ENCODE measurements at regions not wholly inside any gene's neighbourhood (a gene's known extent, or its start where the extent isn't known, plus 50 kb on each side); places are given as distances from the start of the nearest gene placed in this dataset.
"Not testable (repeated sequence)": the region's sequence is repeated elsewhere in the genome, so short reads cannot be mapped to it uniquely, and the experiment has no call there.

DNA sequence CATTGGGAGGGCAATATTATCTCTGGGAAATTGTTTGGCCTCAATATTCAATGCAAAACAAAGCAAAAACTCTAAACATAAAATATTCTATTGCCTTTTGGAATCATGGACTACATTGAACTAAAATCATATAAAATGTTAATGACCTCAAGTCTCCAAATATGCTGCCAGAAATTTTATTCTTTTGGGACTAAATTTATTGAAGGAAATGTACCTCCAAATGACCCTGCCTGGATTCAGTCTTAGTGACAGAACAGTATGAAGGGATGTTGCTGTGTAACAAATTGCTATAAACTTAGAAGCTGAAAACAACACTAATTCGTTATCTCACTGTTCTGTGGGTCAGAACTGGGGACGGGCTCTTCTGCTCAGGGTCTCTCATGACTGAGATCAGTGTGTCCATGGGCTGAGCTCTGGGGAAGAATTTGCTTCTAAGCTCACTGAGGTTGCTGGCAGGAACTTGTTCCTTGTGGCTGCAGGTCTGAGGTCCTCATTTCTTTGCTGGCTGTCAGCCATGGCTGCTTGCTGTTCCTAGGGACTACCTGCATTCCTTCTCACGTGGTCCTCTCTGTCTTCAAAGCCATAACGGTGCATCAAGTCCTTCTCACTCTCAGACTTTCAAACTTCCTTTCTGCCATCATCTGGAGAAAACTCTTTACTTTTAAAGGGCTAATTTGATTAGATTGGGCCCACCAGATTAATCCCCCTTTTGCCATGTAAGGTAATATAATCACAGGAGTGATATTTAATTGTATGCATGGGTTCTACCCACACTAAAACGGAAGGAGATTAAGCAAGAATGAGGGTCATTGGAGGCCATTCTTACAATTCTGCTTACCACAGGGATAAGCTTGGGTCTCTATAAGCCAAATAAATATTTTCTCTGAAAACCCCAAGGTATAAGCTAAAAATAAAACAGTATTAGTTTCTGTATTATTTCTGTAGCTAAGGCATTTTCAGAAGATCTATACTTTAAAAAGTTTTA, 149.0 kb downstream of the ADCYAP1 start:
- WGBS, 2 experiments, result 80 to 83% methylated on average over 4 to 5 of the region's 5 CpGs
- H3K4me3 ChIP-seq (ENCODE audit: insufficient read depth, low read depth, low read length), result no peak overlapping the region

DNA sequence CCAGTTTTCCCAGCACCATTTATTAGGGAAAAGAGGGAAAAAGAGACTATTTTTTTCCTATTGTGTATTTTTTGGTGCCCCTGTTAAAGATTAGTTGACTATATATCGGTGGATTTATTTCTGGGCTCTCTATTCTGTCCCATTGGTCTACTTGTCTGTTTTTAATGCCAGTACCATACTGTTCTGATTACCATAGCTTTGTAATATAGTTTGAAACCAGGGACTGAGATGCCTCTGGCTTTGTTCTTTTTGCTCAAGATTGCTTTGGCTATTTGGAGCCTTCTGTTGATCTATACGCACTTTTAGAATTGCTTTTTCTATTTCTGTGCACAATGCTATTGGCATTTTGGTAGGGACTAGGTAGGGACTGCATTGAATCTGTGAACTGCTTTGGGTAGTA, 151.7 kb downstream of the ADCYAP1 start:
- Histone ChIP-seq H3K27me3 (ENCODE audit: control insufficient read depth, insufficient read depth, low read length, poor library complexity, severe bottlenecking) (no peaks in the 10 kb centered on the region), H3K9me3 (ENCODE audit: control insufficient read depth, low read length) (peaks cover 3% of the 10 kb centered on the region), H3K27ac (ENCODE audit: insufficient read depth, low read depth, low read length, poor library complexity, severe bottlenecking) (no peak overlapping the region), H3K4me1 (ENCODE audit: control insufficient read depth, insufficient read depth, low read length) (no peaks in the 10 kb centered on the region), H3K4me3 (ENCODE audit: insufficient read depth, low read depth, low read length) (no peak overlapping the region), H3K36me3 (ENCODE audit: control insufficient read depth, insufficient read depth, low read length) (no peaks in the 10 kb centered on the region)
- 89 to 98% methylated on average over 2 of the region's 2 CpGs for WGBS, 2 experiments

More for the DNA sequence above, 149.0 kb downstream of the ADCYAP1 start:
- Histone ChIP-seq H3K27ac (ENCODE audit: insufficient read depth, low read depth, low read length, poor library complexity, severe bottlenecking) (no peak overlapping the region), H3K27me3 (ENCODE audit: control insufficient read depth, insufficient read depth, low read length, poor library complexity, severe bottlenecking) (no peaks in the 10 kb centered on the region), H3K4me1 (ENCODE audit: control insufficient read depth, insufficient read depth, low read length) (no peaks in the 10 kb centered on the region), H3K36me3 (ENCODE audit: control insufficient read depth, insufficient read depth, low read length) (no peaks in the 10 kb centered on the region), H3K9me3 (ENCODE audit: control insufficient read depth, low read length) (peaks cover 3% of the 10 kb centered on the region)

DNA sequence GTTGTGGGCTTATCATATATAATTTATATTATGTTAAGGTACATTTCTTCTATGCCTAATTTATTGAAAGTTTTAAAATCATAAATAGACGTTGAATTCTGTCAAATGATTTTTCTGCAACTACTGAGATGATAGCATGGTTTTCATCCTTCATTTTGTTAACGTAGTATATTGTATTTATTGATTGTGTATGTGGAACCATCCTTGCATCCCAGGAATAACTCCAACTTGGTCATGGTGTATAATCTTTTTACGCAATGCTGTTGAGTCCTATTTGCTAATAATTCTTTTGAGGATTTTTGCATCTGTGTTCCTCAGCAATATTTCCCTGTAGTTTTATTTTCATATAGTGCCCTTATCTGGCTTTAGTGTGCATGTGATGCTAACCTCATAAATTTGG, 152.7 kb downstream of the ADCYAP1 start:
- Histone ChIP-seq H3K27me3 (ENCODE audit: control insufficient read depth, insufficient read depth, low read length, poor library complexity, severe bottlenecking) (no peaks in the 10 kb centered on the region), H3K4me3 (ENCODE audit: insufficient read depth, low read depth, low read length) (no peak overlapping the region), H3K36me3 (ENCODE audit: control insufficient read depth, insufficient read depth, low read length) (no peaks in the 10 kb centered on the region), H3K4me1 (ENCODE audit: control insufficient read depth, insufficient read depth, low read length) (no peaks in the 10 kb centered on the region), H3K9me3 (ENCODE audit: control insufficient read depth, low read length) (peaks cover 3% of the 10 kb centered on the region), H3K27ac (ENCODE audit: insufficient read depth, low read depth, low read length, poor library complexity, severe bottlenecking) (no peak overlapping the region)
- WGBS, 2 experiments, result 77 to 96% methylated on average over 2 to 3 of the region's 3 CpGs

DNA sequence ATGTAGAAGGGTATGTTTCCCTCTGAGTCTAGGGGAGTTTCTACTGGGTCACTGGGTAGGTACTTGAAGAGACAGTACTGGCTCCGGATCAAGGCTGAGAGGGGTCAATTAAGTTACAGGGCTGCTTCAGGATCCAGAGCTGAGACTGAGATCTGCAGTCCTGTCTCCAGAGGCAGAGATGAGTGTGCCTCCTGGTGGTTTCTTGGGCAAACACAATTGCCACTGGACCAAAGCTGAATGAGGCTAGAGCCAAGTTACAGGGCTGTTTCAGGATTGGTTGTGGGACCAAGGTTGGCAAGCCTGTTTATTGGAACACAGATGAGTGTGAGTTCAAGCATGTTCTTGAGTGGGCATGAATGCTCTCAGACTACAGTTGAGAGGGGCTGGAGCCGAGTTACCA, 157.9 kb downstream of the ADCYAP1 start:
- H3K27me3 ChIP-seq (ENCODE audit: control insufficient read depth, insufficient read depth, low read length, poor library complexity, severe bottlenecking), result no peaks in the 10 kb centered on the region
- no peaks in the 10 kb centered on the region for H3K36me3 ChIP-seq (ENCODE audit: control insufficient read depth, insufficient read depth, low read length)
- no peaks in the 10 kb centered on the region for H3K4me1 ChIP-seq (ENCODE audit: control insufficient read depth, insufficient read depth, low read length)
- no peak overlapping the region for H3K27ac ChIP-seq (ENCODE audit: insufficient read depth, low read depth, low read length, poor library complexity, severe bottlenecking)
- no peaks in the 10 kb centered on the region for H3K9me3 ChIP-seq (ENCODE audit: control insufficient read depth, low read length)
- H3K4me3 ChIP-seq (ENCODE audit: insufficient read depth, low read depth, low read length), result no peak overlapping the region
- WGBS, 2 experiments, result 90 to 96% methylated on average over 2 of the region's 2 CpGs

DNA sequence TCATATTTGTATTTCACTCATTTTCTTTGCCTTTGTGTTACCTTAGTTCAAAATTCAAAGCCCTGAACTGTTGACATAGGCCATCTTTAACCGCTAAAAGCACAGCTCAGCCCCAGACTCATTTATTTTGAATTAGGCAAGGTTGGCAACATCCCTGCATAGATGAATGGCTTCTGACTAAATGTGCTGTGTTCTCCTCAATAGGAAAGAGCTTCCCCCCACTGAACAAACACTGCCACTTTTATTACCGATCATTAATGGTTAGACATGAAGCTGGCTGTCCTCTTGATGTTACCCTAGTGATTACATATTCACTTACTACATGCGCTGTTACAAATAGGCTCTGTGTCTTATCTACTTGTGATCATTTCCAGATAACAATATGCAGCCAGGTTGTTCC, 170.7 kb downstream of the ADCYAP1 start:
- Histone ChIP-seq H3K9me3 (ENCODE audit: control insufficient read depth, low read length) (no peaks in the 10 kb centered on the region), H3K4me3 (ENCODE audit: insufficient read depth, low read depth, low read length) (no peak overlapping the region), H3K36me3 (ENCODE audit: control insufficient read depth, insufficient read depth, low read length) (no peaks in the 10 kb centered on the region), H3K27ac (ENCODE audit: insufficient read depth, low read depth, low read length, poor library complexity, severe bottlenecking) (no peak overlapping the region), H3K4me1 (ENCODE audit: control insufficient read depth, insufficient read depth, low read length) (peaks cover 4% of the 10 kb centered on the region), H3K27me3 (ENCODE audit: control insufficient read depth, insufficient read depth, low read length, poor library complexity, severe bottlenecking) (no peaks in the 10 kb centered on the region)
- 93 to 95% methylated on average over 3 of the region's 3 CpGs for WGBS, 2 experiments

DNA sequence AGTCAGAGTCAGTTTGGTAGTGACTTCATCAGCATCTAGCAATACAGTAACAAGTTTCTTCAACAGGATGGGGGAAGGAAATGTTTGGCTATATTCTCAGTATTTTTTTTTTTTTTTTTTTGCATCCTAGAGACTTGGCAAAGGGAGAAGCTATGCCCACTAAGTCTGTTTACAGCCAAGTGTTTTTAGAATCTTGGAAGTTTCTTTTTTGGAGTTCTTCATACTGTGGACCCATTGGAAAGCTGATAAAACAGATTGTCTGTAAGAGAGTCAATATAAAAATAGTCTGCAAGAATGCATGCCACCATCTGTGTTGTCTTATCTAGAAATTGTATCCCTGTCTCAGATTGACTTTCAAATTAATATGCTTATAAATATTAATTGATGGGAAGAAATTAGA, 171.2 kb downstream of the ADCYAP1 start:
- Histone ChIP-seq H3K27ac (ENCODE audit: insufficient read depth, low read depth, low read length, poor library complexity, severe bottlenecking) (no peak overlapping the region), H3K36me3 (ENCODE audit: control insufficient read depth, insufficient read depth, low read length) (no peaks in the 10 kb centered on the region), H3K27me3 (ENCODE audit: control insufficient read depth, insufficient read depth, low read length, poor library complexity, severe bottlenecking) (no peaks in the 10 kb centered on the region), H3K4me1 (ENCODE audit: control insufficient read depth, insufficient read depth, low read length) (peaks cover 4% of the 10 kb centered on the region), H3K4me3 (ENCODE audit: insufficient read depth, low read depth, low read length) (no peak overlapping the region), H3K9me3 (ENCODE audit: control insufficient read depth, low read length) (no peaks in the 10 kb centered on the region)

DNA sequence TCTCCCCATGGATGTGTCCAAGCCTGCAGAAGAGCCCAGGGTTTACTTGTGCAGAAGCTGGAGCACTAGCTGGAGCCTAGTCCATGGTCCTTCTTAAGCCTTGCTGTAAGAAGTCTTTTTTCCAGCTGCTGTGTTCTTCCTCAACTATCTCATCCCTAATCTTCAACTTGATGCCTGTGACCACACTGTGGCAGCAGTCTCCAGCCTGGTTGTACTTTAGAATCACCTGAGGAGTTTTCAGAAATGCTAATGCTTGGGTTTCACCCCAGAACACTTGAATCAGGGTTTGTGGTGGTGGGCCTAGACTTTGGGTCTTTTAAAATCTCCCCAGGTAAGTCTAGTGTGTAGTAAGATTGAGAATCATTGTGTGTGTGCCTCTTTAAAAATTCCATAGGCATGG, 173.6 kb downstream of the ADCYAP1 start:
- H3K36me3 ChIP-seq (ENCODE audit: control insufficient read depth, insufficient read depth, low read length), result no peaks in the 10 kb centered on the region
- H3K27me3 ChIP-seq (ENCODE audit: control insufficient read depth, insufficient read depth, low read length, poor library complexity, severe bottlenecking), result no peaks in the 10 kb centered on the region
- peaks cover 4% of the 10 kb centered on the region for H3K4me1 ChIP-seq (ENCODE audit: control insufficient read depth, insufficient read depth, low read length)
- no peak overlapping the region for H3K27ac ChIP-seq (ENCODE audit: insufficient read depth, low read depth, low read length, poor library complexity, severe bottlenecking)
- no peaks in the 10 kb centered on the region for H3K9me3 ChIP-seq (ENCODE audit: control insufficient read depth, low read length)
- no peak overlapping the region for H3K4me3 ChIP-seq (ENCODE audit: insufficient read depth, low read depth, low read length)

DNA sequence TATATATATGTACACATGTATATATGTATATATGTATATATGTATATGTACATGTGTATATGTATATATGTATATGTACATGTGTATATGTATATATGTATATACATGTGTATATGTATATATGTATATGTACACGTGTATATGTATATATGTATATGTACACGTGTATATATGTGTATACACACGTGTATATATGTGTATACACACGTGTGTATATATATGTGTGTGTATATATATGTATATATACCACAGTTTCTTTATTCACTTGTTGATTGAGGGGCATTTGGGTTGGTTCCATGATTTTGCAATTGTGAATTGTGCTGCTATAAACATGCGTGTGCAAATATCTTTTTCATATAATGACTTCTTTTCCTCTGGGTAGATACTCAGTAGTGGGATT, 179.0 kb downstream of the ADCYAP1 start:
- not testable (repeated sequence) for H3K27me3 ChIP-seq (ENCODE audit: control insufficient read depth, insufficient read depth, low read length, poor library complexity, severe bottlenecking); H3K27ac ChIP-seq (ENCODE audit: insufficient read depth, low read depth, low read length, poor library complexity, severe bottlenecking); H3K9me3 ChIP-seq (ENCODE audit: control insufficient read depth, low read length); H3K4me1 ChIP-seq (ENCODE audit: control insufficient read depth, insufficient read depth, low read length); H3K36me3 ChIP-seq (ENCODE audit: control insufficient read depth, insufficient read depth, low read length); H3K4me3 ChIP-seq (ENCODE audit: insufficient read depth, low read depth, low read length)
- WGBS, 2 experiments, result 76 to 100% methylated on average over 2 of the region's 5 CpGs

DNA sequence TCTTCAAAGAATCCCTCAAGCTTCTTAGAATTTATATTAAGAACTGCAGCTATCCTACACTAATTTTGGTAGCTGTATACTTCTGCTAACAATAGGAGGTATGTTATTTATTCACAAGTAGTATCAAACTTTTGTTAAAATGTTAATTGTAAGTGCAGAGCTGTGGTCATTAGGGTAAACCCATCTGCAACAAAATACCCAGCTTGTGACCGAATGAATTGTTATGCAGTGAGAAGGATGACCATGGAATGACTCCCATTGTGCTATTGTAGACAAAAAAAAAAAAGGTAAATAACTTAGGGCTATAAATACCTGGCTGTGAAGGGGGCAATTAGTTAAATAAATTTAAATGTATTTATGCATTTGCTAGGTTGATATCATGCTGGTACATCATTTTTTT, 186.1 kb downstream of the ADCYAP1 start:
- Histone ChIP-seq H3K4me3 (ENCODE audit: insufficient read depth, low read depth, low read length) (no peak overlapping the region), H3K9me3 (ENCODE audit: control insufficient read depth, low read length) (no peaks in the 10 kb centered on the region), H3K27ac (ENCODE audit: insufficient read depth, low read depth, low read length, poor library complexity, severe bottlenecking) (no peak overlapping the region), H3K36me3 (ENCODE audit: control insufficient read depth, insufficient read depth, low read length) (no peaks in the 10 kb centered on the region), H3K4me1 (ENCODE audit: control insufficient read depth, insufficient read depth, low read length) (no peaks in the 10 kb centered on the region), H3K27me3 (ENCODE audit: control insufficient read depth, insufficient read depth, low read length, poor library complexity, severe bottlenecking) (no peaks in the 10 kb centered on the region)
- WGBS, 2 experiments, result 41 to 60% methylated on average over 1 of the region's 1 CpG

DNA sequence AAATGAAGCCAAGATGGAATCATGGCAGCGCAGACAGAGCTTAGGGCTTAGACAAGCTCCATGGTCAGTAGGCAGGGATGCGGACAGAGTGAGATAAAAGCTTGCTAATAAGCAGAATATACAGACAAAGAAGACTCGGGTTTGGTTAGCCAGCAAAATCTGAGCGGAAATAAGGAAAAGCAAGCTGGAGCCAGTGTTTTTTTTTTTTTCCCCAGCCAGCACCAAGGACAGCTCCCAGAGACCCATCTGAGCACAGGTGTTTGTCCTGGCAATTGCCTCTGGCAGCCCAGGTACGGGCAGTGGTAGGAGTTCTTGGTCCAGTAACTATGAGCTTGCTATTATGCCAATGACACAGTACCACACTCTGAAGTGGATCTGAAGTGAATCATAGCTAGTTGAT, 187.6 kb downstream of the ADCYAP1 start:
- H3K4me1 ChIP-seq (ENCODE audit: control insufficient read depth, insufficient read depth, low read length), result no peaks in the 10 kb centered on the region
- H3K27ac ChIP-seq (ENCODE audit: insufficient read depth, low read depth, low read length, poor library complexity, severe bottlenecking), result no peak overlapping the region
- H3K4me3 ChIP-seq (ENCODE audit: insufficient read depth, low read depth, low read length), result no peak overlapping the region
- no peaks in the 10 kb centered on the region for H3K9me3 ChIP-seq (ENCODE audit: control insufficient read depth, low read length)
- no peaks in the 10 kb centered on the region for H3K36me3 ChIP-seq (ENCODE audit: control insufficient read depth, insufficient read depth, low read length)
- WGBS, 2 experiments, result 87 to 91% methylated on average over 5 of the region's 5 CpGs
- H3K27me3 ChIP-seq (ENCODE audit: control insufficient read depth, insufficient read depth, low read length, poor library complexity, severe bottlenecking), result no peaks in the 10 kb centered on the region
